HepG2 (cell line): ENCODE measurements at regions not wholly inside any gene's neighbourhood (a gene's known extent, or its start where the extent isn't known, plus 50 kb on each side); places are given as distances from the start of the nearest gene placed in this dataset.

Experiments
- ATAC-seq: fragments of 200-7000 bp; cut with Tn5 transposase; 3 replicates; pipeline ENCODE4 v1.9.1; 2020; ENCODE audit warnings: mild to moderate bottlenecking, moderate library complexity
- BruUV-seq: library from RNA; stranded (reverse); fragments of 400-500 nt; replicated peaks from 2 replicates; lab custom pipeline; 2021; lab: Mats Ljungman, UMichigan
- CTCF ChIA-PET: fragments of 300-600 bp; formaldehyde crosslinking; extraction: SDS; loops from one replicate; lab custom pipeline; 2021; ENCODE audit warnings: low total read pairs, inconsistent platforms, low intra/inter-chr PET ratio; lab: Yijun Ruan, JAX
- POLR2A ChIA-PET: fragments of 350-600 bp; sonication (Branson Sonifier 250); formaldehyde crosslinking; loops from one replicate; lab custom pipeline; 2020; ENCODE audit warnings: antibody characterized with exemption, inconsistent platforms; lab: Yijun Ruan, JAX
- DNase-seq: peaks from one replicate; pipeline ENCODE4 v3.0.0-alpha.2; 2015; ENCODE audit warnings: low spot score
- FAIRE-seq: peaks from 3 replicates; lab custom pipeline; 2011; peaks lifted over from hg19 to GRCh38; lab: Jason Lieb, UNC
- H2AFZ ChIP-seq: one replicate; pipeline ENCODE4 v1.6.1; 2011; ENCODE audit warnings: low read length, inconsistent platforms
- H3K27ac ChIP-seq: fragments of 300-600 bp; 3 replicates; pipeline ENCODE4 v1.8.0; 2011; ENCODE audit warnings: mixed run types, mild to moderate bottlenecking, mixed read lengths, low read length, inconsistent platforms; ENCODE audit not compliant: insufficient read depth; ENCODE audit errors: extremely low read length
- H3K27me3 ChIP-seq, 2 experiments: fragments of 200-600 bp in 1 of 2; 2 replicates in 1 of 2; 3 replicates in 1 of 2; pipeline versions ENCODE4 v1.6.0 to v1.8.0; 2011; ENCODE audit warnings: low read length in 2 of 2, mild to moderate bottlenecking in 2 of 2, moderate library complexity in 2 of 2, inconsistent platforms in 1 of 2; ENCODE audit not compliant: insufficient read depth in 2 of 2, control insufficient read depth in 1 of 2
- H3K36me3 ChIP-seq, 2 experiments: fragments of 200-600 bp in 1 of 2; replicated peaks in 1 of 2; 2 replicates in 1 of 2; 3 replicates in 1 of 2; pipeline versions ENCODE4 v1.5.1 to v1.8.0; 2011; ENCODE audit warnings: low read length in 2 of 2, inconsistent platforms in 1 of 2; ENCODE audit not compliant: insufficient read depth in 2 of 2, control insufficient read depth in 1 of 2
- H3K4me1 ChIP-seq: 2 replicates; pipeline ENCODE4 v1.5.1; 2012; ENCODE audit warnings: low read length, inconsistent platforms; ENCODE audit not compliant: insufficient read depth
- H3K4me2 ChIP-seq: 2 replicates; pipeline ENCODE4 v1.6.0; 2011; ENCODE audit warnings: low read depth, low read length, inconsistent platforms
- H3K4me3 ChIP-seq, 3 experiments: fragments of 200-600 bp in 1 of 3; sonication (generic), shearing (Covaris generic) in 1 of 3; replicated peaks in 1 of 3; 2 replicates each; pipeline ENCODE4 v1.5.1; 2011 to 2016; ENCODE audit warnings: low read length in 3 of 3, inconsistent platforms in 2 of 3, low read depth in 2 of 3, mild to moderate bottlenecking in 2 of 3, control low read depth in 1 of 3, mixed read lengths in 1 of 3; ENCODE audit not compliant: insufficient read depth in 1 of 3
- H3K79me2 ChIP-seq: one replicate; pipeline ENCODE4 v1.6.1; 2011; ENCODE audit warnings: low read length, inconsistent platforms; ENCODE audit not compliant: insufficient read depth
- H3K9ac ChIP-seq: 2 replicates; pipeline ENCODE4 v1.6.0; 2011; ENCODE audit warnings: mild to moderate bottlenecking, low read depth, low read length, inconsistent platforms; ENCODE audit not compliant: insufficient read depth
- H3K9me3 ChIP-seq: 2 replicates; pipeline ENCODE4 v1.5.1; 2012; ENCODE audit warnings: mild to moderate bottlenecking, low read length
- H4K20me1 ChIP-seq: 2 replicates; pipeline ENCODE4 v1.6.0; 2011; ENCODE audit warnings: inconsistent platforms, mild to moderate bottlenecking, low read length, moderate library complexity; ENCODE audit not compliant: insufficient read depth
- IKZF4 ChIP-seq: sonication (generic); formaldehyde crosslinking; IDR thresholded peaks from 2 replicates; pipeline ENCODE4 v1.5.1; 2020; ENCODE audit warnings: borderline replicate concordance, mild to moderate bottlenecking, low read depth, missing genetic modification reagents; ENCODE audit errors: not compliant biosample characterization
- MEF2D ChIP-seq: sonication (generic); formaldehyde crosslinking; IDR thresholded peaks from 2 replicates; pipeline ENCODE4 v1.5.1; 2020; ENCODE audit warnings: mild to moderate bottlenecking, missing genetic modification reagents
- POLR2AphosphoS2 ChIP-seq: IDR thresholded peaks from 2 replicates; pipeline ENCODE4 v1.6.1; 2011; ENCODE audit warnings: low read depth, low read length, improper control_type of control experiment
- TRIM22 ChIP-seq: fragments of 450-650 bp; IDR thresholded peaks from 2 replicates; pipeline ENCODE4 v1.6.1; 2017
- ZNF263 ChIP-seq: sonication (generic); formaldehyde crosslinking; IDR thresholded peaks from 2 replicates; pipeline ENCODE4 v1.4.0; 2020; ENCODE audit warnings: missing genetic modification reagents
- ZNF644 ChIP-seq: IDR thresholded peaks from 2 replicates; pipeline ENCODE4 v1.6.1; 2016; ENCODE audit warnings: low read depth
- WGBS: methylation state at CpG from one replicate; pipeline ENCODE4 v1.1.6; 2017; ENCODE audit warnings: low lambda C conversion rate; 5-methylcytosine and 5-hydroxymethylcytosine counted together
- in situ Hi-C: cut with HindIII; loops from 2 replicates; pipeline ENCODE4 v1.10.0; 2017; ENCODE audit warnings: low pct_unique_long_range_greater_than_20kb; ENCODE audit not compliant: extremely low pct_ligation_motif_present
- intact Hi-C: fragments of 100-400 bp; cut with micrococcal nuclease; formaldehyde crosslinking; loops from one replicate; pipeline ENCODE4 v1.10.0; 2022; ENCODE audit not compliant: unreplicated experiment
- TF ChIP-seq, protein P1 (sequence below): sonication (generic); formaldehyde crosslinking; conservative IDR thresholded peaks from 2 replicates; pipeline ENCODE4 v1.8.0; 2022; ENCODE audit warnings: missing genetic modification reagents

DNA sequence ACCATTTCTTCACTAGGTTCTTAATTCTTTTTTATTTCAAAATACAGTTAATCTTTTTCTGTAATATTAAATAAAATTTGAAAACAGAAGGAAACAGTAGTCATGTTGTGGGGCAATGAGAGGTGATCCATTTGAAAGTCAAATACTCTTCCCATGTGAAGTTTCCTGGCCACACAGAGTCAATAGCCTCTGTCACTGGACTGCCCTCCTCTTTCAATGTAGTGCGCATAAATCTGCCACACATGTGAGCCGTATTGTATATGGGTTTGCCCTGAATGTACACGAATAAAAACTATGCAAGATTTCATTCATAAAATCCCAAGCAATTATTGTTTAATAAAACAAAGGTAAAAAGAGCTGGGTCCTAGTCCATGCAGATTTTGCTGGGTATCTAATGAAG lies 59.1 kb downstream of the NKX6-1 start:
- DNase-seq (no peak), FAIRE-seq (no peak), ATAC-seq (no peak)
- Histone ChIP-seq H3K4me1 (no peaks in the 10 kb centered on the region), H3K27me3 (no peaks in the 10 kb centered on the region), H3K36me3 (no peaks in the 10 kb centered on the region), H2AFZ (no peak overlapping the region), H3K27ac (no peak overlapping the region), H3K4me3 (no peak overlapping the region), H3K9me3 (no peaks in the 10 kb centered on the region), H3K79me2 (no peaks in the 10 kb centered on the region), H3K9ac (no peak overlapping the region), H4K20me1 (no peaks in the 10 kb centered on the region), H3K4me2 (no peak overlapping the region)
- ChIA-PET CTCF (no interaction called here), POLR2A (no interaction called here)
- intact Hi-C loops (no loop called here), in situ Hi-C loops (no loop called here)
- no TSS peak for BruUV-seq
- no peak for TF ChIP-seq POLR2AphosphoS2
- no peak for TF ChIP-seq ZNF644 (CRISPR knock-in tag)
- no peak for TF ChIP-seq ZNF263
- TF ChIP-seq MEF2D (CRISPR knock-in tag), result no peak
- TF ChIP-seq TRIM22, result no peak
- no peak for TF ChIP-seq IKZF4
- TF ChIP-seq, protein P1, sequence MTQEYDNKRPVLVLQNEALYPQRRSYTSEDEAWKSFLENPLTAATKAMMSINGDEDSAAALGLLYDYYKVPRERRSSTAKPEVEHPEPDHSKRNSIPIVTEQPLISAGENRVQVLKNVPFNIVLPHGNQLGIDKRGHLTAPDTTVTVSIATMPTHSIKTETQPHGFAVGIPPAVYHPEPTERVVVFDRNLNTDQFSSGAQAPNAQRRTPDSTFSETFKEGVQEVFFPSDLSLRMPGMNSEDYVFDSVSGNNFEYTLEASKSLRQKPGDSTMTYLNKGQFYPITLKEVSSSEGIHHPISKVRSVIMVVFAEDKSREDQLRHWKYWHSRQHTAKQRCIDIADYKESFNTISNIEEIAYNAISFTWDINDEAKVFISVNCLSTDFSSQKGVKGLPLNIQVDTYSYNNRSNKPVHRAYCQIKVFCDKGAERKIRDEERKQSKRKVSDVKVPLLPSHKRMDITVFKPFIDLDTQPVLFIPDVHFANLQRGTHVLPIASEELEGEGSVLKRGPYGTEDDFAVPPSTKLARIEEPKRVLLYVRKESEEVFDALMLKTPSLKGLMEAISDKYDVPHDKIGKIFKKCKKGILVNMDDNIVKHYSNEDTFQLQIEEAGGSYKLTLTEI (CRISPR knock-in tag), result no peak
- 36% methylated on average over 3 of the region's 3 CpGs for WGBS
